Retina (tissue), 1 donor: ENCODE measurements at regions not wholly inside any gene's neighbourhood (a gene's known extent, or its start where the extent isn't known, plus 50 kb on each side); places are given as distances from the start of the nearest gene placed in this dataset.

ENCODE experiments used
- DNase-seq: peaks from one replicate; pipeline ENCODE4 v3.0.0-alpha.2; 2016

- no peak for DNase-seq
Measured at GRCh38 chr18:78739882-78740677, 239.5 kb upstream of the SALL3 start.

- DNase-seq: no peak
Measured at GRCh38 chr18:78740876-78741275, 238.7 kb upstream of the SALL3 start.

- DNase-seq: no peak
Measured at GRCh38 chr18:78741381-78742217, 238.0 kb upstream of the SALL3 start.

- DNase-seq: no peak
Measured at GRCh38 chr18:78742218-78742745, 237.3 kb upstream of the SALL3 start.

- DNase-seq: no peak
Measured at GRCh38 chr18:78743078-78743477, 236.5 kb upstream of the SALL3 start.

- DNase-seq: no peak
Measured at GRCh38 chr18:78751664-78752063, 228.0 kb upstream of the SALL3 start.

- no peak for DNase-seq
Measured at GRCh38 chr18:78753240-78753639, 226.4 kb upstream of the SALL3 start.

GRCh38 chr18:78754311-78755043 lies 225.1 kb upstream of the SALL3 start:
- no peak for DNase-seq

GRCh38 chr18:78757014-78757413 lies 222.6 kb upstream of the SALL3 start:
- DNase-seq: no peak

- no peak for DNase-seq
Measured at GRCh38 chr18:78758496-78758895, 221.1 kb upstream of the SALL3 start.

GRCh38 chr18:78762753-78763152 lies 216.9 kb upstream of the SALL3 start:
- no peak for DNase-seq

GRCh38 chr18:78764544-78764943 lies 215.1 kb upstream of the SALL3 start:
- no peak for DNase-seq

- DNase-seq: no peak
Measured at GRCh38 chr18:78765142-78765541, 214.5 kb upstream of the SALL3 start.

- no peak for DNase-seq
Measured at GRCh38 chr18:78765637-78766281, 213.9 kb upstream of the SALL3 start.

GRCh38 chr18:78766651-78767533 lies 212.7 kb upstream of the SALL3 start:
- no peak for DNase-seq

- no peak for DNase-seq
Measured at GRCh38 chr18:78767648-78768071, 212.0 kb upstream of the SALL3 start.

- no peak for DNase-seq
Measured at GRCh38 chr18:78768221-78768620, 211.4 kb upstream of the SALL3 start.

- no peak for DNase-seq
Measured at GRCh38 chr18:78768656-78769501, 210.7 kb upstream of the SALL3 start.

GRCh38 chr18:78769502-78770105 lies 210.0 kb upstream of the SALL3 start:
- DNase-seq: peak; percentile 21
